H54 (cell line): ENCODE measurements at regions not wholly inside any gene's neighbourhood (a gene's known extent, or its start where the extent isn't known, plus 50 kb on each side); places are given as distances from the start of the nearest gene placed in this dataset.

Source experiments
- DNase-seq: peaks from one replicate; pipeline ENCODE4 v3.0.0; 2011; ENCODE audit warnings: low spot score, mixed read lengths; ENCODE audit not compliant: insufficient read length
- FAIRE-seq: peaks from 3 replicates; lab custom pipeline; 2011; peaks lifted over from hg19 to GRCh38; lab: Jason Lieb, UNC
- POLR2A ChIP-seq: IDR thresholded peaks from 2 replicates; pipeline ENCODE4 v1.6.1; 2011; ENCODE audit warnings: low read depth, mild to moderate bottlenecking, low read length

- FAIRE-seq (no peak), DNase-seq (no peak)
- TF ChIP-seq POLR2A, result no peak
Observed at GRCh38 chr13:26819046-26819445, 58.5 kb upstream of the GPR12 start.

- FAIRE-seq (no peak), DNase-seq (no peak)
- no peak for TF ChIP-seq POLR2A
Observed at GRCh38 chr13:26816881-26817280, 56.3 kb upstream of the GPR12 start.

- no peak for TF ChIP-seq POLR2A
- DNase-seq (no peak), FAIRE-seq (no peak)
Observed at GRCh38 chr13:26813980-26814348, 53.4 kb upstream of the GPR12 start.

GRCh38 chr13:26813321-26813979, 52.9 kb upstream of the GPR12 start:
- TF ChIP-seq POLR2A, result no peak
- DNase-seq (no peak), FAIRE-seq (no peak)

- DNase-seq, result no peak
- TF ChIP-seq POLR2A, result no peak
- FAIRE-seq, result no peak
Observed at GRCh38 chr13:26811581-26811980, 51.0 kb upstream of the GPR12 start.
